ENCODE measurements at regions not wholly inside any gene's neighbourhood (a gene's known extent, or its start where the extent isn't known, plus 50 kb on each side); places are given as distances from the start of the nearest gene placed in this dataset.

DNA sequence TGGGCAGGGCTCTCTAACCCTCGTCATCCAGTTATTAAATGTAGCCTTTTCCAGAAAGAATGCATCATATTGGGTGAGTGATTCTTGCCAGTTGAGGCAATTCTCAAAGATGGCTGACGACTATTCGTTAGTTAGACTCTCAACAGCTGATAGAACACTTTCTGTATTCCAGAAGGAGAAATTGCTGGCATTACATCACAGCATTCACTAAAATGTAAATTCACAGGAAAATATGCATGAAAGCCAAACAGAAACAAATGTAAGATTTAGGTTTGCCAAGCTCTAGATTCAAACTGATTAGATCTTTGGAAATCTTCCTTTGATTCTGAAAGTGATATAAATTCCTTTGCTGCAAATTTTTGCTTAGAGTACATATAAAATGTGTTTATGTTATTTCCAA lies 1501.0 kb downstream of the SI start:
- ATAC-seq (no peak), DNase-seq (no peak)
- TF ChIP-seq, protein P1, sequence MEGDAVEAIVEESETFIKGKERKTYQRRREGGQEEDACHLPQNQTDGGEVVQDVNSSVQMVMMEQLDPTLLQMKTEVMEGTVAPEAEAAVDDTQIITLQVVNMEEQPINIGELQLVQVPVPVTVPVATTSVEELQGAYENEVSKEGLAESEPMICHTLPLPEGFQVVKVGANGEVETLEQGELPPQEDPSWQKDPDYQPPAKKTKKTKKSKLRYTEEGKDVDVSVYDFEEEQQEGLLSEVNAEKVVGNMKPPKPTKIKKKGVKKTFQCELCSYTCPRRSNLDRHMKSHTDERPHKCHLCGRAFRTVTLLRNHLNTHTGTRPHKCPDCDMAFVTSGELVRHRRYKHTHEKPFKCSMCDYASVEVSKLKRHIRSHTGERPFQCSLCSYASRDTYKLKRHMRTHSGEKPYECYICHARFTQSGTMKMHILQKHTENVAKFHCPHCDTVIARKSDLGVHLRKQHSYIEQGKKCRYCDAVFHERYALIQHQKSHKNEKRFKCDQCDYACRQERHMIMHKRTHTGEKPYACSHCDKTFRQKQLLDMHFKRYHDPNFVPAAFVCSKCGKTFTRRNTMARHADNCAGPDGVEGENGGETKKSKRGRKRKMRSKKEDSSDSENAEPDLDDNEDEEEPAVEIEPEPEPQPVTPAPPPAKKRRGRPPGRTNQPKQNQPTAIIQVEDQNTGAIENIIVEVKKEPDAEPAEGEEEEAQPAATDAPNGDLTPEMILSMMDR (IDR thresholded peaks at IDR 0.05) = no peak
- Histone ChIP-seq H3K4me1 (no peaks in the 10 kb centered on the region), H3K4me3 (no peak overlapping the region), H3K9me3 (no peaks in the 10 kb centered on the region), H3K27me3 (ENCODE audit: low read depth) (no peaks in the 10 kb centered on the region), H3K27ac (no peak overlapping the region), H3K36me3 (no peaks in the 10 kb centered on the region)
- intact Hi-C loops (cut with DNase I) = no loop called here

DNA sequence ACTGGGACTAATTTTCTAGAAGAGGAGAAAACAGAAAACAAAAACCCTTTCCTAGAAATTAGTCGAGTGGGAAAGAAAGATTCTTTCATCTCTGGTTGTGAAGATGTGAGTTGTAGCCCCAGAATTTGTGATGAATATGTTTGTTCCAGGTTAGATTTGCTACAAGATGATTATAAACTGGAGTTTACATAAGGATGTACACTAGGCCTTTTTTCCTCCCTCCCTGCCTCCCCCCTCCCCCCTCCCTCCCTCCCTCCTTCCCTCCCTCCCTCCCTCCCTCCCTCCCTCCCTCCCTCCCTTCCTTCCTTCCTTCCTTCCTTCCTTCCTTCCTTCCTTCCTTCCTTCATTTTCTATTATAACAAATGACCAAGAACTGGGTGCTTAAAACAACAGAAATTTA lies 1502.0 kb downstream of the SI start:
- Histone ChIP-seq H3K27me3 (ENCODE audit: low read depth) (no peaks in the 10 kb centered on the region), H3K36me3 (no peaks in the 10 kb centered on the region), H3K4me1 (no peaks in the 10 kb centered on the region), H3K9me3 (no peaks in the 10 kb centered on the region), H3K4me3 (no peak overlapping the region), H3K27ac (no peak overlapping the region)
- ATAC-seq = no peak
- intact Hi-C loops (cut with DNase I) = no loop called here
- TF ChIP-seq, protein P1 (IDR thresholded peaks at IDR 0.05) = no peak
- DNase-seq = no peak

DNA sequence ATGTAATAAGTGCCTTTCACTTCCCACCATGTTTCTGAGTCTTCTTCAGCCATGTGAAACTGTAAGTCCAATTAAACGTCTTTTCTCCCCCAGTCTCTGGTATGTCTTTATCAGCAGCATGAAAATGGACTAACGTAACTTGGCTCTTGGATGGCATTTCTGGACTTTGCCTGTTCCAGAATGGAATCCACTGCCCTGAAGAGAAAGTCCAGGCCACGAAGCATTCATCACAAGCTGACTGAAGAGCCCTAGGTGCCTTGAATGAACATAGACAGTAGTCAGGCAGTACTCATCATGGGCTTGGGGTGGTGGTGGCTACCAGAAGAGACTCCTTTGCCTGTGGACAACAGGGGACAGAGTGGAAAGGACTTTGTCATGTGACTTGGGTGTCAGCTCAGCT lies 1505.0 kb downstream of the SI start:
- Histone ChIP-seq H3K9me3 (no peaks in the 10 kb centered on the region), H3K27ac (no peak overlapping the region), H3K4me3 (no peak overlapping the region), H3K36me3 (no peaks in the 10 kb centered on the region), H3K27me3 (ENCODE audit: low read depth) (no peaks in the 10 kb centered on the region), H3K4me1 (no peaks in the 10 kb centered on the region)
- intact Hi-C loops (cut with DNase I) = no loop called here
- ATAC-seq = no peak
- TF ChIP-seq, protein P1 (IDR thresholded peaks at IDR 0.05) = no peak
- DNase-seq = no peak

DNA sequence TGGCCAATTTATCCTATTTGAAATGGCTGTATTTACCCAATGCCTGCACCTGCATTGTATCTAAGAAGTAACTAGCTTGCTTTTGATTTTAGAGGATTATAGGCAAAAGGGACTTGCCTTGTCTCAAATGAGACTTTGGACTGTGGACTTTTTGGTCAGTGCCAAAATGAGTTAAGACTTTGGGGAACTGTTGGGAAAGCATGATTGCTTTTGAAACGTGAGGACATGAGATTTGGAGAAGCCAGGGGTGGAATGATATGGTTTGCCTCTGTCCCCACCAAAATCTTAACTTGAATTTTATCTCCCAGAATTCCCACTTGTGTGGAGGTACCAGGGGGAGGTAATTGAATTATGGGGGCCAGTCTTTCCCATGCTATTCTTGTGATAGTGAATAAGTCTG lies 1505.4 kb downstream of the SI start:
- no peaks in the 10 kb centered on the region for H3K9me3 ChIP-seq
- ATAC-seq (no peak), DNase-seq (no peak)
- no peak overlapping the region for H3K4me3 ChIP-seq
- no peaks in the 10 kb centered on the region for H3K4me1 ChIP-seq
- no peaks in the 10 kb centered on the region for H3K36me3 ChIP-seq
- TF ChIP-seq, protein P1 (IDR thresholded peaks at IDR 0.05) = no peak
- intact Hi-C loops (cut with DNase I) = no loop called here
- H3K27ac ChIP-seq = no peak overlapping the region
- H3K27me3 ChIP-seq (ENCODE audit: low read depth) = no peaks in the 10 kb centered on the region

DNA sequence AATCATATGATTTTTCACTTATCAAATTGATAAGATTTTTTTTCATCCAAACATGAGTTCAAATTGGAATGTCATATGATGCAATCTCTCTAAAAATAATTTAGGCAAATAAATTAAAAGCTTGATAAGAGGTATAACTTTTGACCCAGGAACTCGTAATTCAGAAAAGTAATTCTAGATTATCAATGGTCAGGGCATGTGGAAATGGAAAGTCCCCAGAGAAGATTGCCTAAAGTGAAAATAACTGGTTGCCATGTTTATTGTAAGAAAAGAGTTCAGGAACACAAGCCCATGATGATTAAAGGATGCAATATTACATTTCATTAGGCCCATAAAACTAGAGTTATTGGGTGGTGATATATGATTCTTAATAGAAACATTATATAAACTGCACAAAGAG lies 1514.8 kb downstream of the SI start:
- intact Hi-C loops (cut with DNase I) = no loop called here
- no peaks in the 10 kb centered on the region for H3K27me3 ChIP-seq (ENCODE audit: low read depth)
- H3K36me3 ChIP-seq = no peaks in the 10 kb centered on the region
- no peaks in the 10 kb centered on the region for H3K9me3 ChIP-seq
- no peak overlapping the region for H3K4me3 ChIP-seq
- DNase-seq = no peak
- TF ChIP-seq, protein P1 (IDR thresholded peaks at IDR 0.05) = no peak
- ATAC-seq = no peak
- H3K27ac ChIP-seq = no peak overlapping the region
- no peaks in the 10 kb centered on the region for H3K4me1 ChIP-seq

DNA sequence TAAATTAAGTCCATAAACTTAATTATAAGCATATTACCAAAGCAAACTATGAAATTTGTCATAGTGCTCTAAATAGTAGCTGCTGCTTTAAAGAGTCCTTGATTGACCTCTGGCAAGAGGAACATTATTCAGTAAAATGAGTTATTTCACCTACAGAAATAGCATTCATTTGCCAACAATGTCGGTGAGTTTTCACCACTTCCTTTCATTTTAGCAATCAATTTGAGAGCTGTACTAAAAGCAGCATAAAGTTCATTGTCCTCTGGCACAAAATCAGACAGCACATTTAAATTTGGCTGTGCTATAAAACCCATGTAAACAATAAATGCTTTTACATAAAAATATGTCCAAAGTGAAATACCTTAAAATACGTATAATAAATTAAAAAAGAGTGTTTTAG lies 1515.7 kb downstream of the SI start:
- no peaks in the 10 kb centered on the region for H3K9me3 ChIP-seq
- H3K36me3 ChIP-seq = no peaks in the 10 kb centered on the region
- H3K4me3 ChIP-seq = no peak overlapping the region
- H3K27ac ChIP-seq = no peak overlapping the region
- no peaks in the 10 kb centered on the region for H3K4me1 ChIP-seq
- no peak for DNase-seq
- intact Hi-C loops (cut with DNase I) = no loop called here
- ATAC-seq = no peak
- no peaks in the 10 kb centered on the region for H3K27me3 ChIP-seq (ENCODE audit: low read depth)
- TF ChIP-seq, protein P1 (IDR thresholded peaks at IDR 0.05) = no peak

All from lower lobe of right lung (tissue), 2 donors.